Heart right ventricle (tissue), 16 donors: ENCODE measurements at regions not wholly inside any gene's neighbourhood (a gene's known extent, or its start where the extent isn't known, plus 50 kb on each side); places are given as distances from the start of the nearest gene placed in this dataset.

ENCODE experiments used
- ATAC-seq, 8 donors: fragments of 200-7000 bp; cut with Tn5 transposase; one replicate each; pipeline ENCODE4 v1.9.1; 2020; ENCODE audit warnings: mild to moderate bottlenecking in 8 of 8, moderate library complexity in 8 of 8, moderate number of reproducible peaks in 1 of 8
- DNase-seq, 2 donors: peaks; one replicate each; pipeline ENCODE4 v3.0.0-alpha.2; 2020
- H3K27ac ChIP-seq, 10 donors: fragments of 200-600 bp; sonication (generic) in 2 of 10; one replicate each; pipeline versions ENCODE4 v1.5.0 to v1.8.0; 2020 to 2022; ENCODE audit warnings: mild to moderate bottlenecking in 3 of 10
- H3K27me3 ChIP-seq, 7 donors: fragments of 200-600 bp; one replicate each; pipeline ENCODE4 v1.8.0; 2021 to 2022; ENCODE audit warnings: mild to moderate bottlenecking in 2 of 7
- H3K36me3 ChIP-seq, 9 donors: fragments of 200-600 bp; sonication (generic) in 1 of 9; one replicate each; pipeline versions ENCODE4 v1.5.0 to v1.8.0; 2020 to 2022; ENCODE audit warnings: mild to moderate bottlenecking in 2 of 9
- H3K4me1 ChIP-seq, 9 donors: fragments of 200-600 bp; sonication (generic) in 1 of 9; one replicate each; pipeline versions ENCODE4 v1.5.0 to v1.8.0; 2020 to 2022; ENCODE audit warnings: mild to moderate bottlenecking in 4 of 9
- H3K4me3 ChIP-seq, 10 donors: fragments of 200-600 bp; sonication (generic) in 2 of 10; one replicate each; pipeline versions ENCODE4 v1.5.0 to v1.8.0; 2020 to 2022; ENCODE audit warnings: mild to moderate bottlenecking in 7 of 10, moderate library complexity in 2 of 10
- H3K9me3 ChIP-seq, 11 donors: fragments of 200-600 bp in 10 of 11; sonication (generic) in 2 of 11; one replicate each; pipeline versions ENCODE4 v1.5.0 to v1.8.0; 2013 to 2022; ENCODE audit warnings: mild to moderate bottlenecking in 2 of 11, control low read depth in 1 of 11, moderate library complexity in 1 of 11
- CTCF ChIP-seq, 9 donors: fragments of 200-600 bp; sonication (generic) in 2 of 9; IDR thresholded peaks; one replicate each; pipeline versions ENCODE4 v1.5.0 to v1.8.0; 2021 to 2022; ENCODE audit warnings: antibody characterized with exemption in 9 of 9, mild to moderate bottlenecking in 5 of 9, moderate library complexity in 1 of 9
- WGBS, 2 donors: extraction: QIAGEN DNeasy Blood & Tissue Kit; methylation state at CpG; one replicate each; pipeline ENCODE4 v1.1.7; 2013; ENCODE audit warnings: inconsistent platforms in 1 of 2; 5-methylcytosine and 5-hydroxymethylcytosine counted together
- intact Hi-C, 10 donors: fragments of 100-400 bp; cut with DNase I; formaldehyde crosslinking; loops; one replicate each; pipeline versions ENCODE4 v1.11.1 to v1.14.2; 2022
- donor health status: Arrhythmogenic right ventricular cardiomyopathy.
- donor health status: ischemic (EF 13 %, LVEDD 7.1; RV severe dilation, severe dysfunction).
- donor health status: healthy with polysubstance abuse.
- donor health status: DM: no; HTN: yes; CAD: no.
- donor health status: DM: no; HTN: no; CAD: no.
- donor health status: ischemic (EF 25% LVEDD 6.9; RV normal size, moderate dysfunction).
- donor health status: ischemic (EF 25% LVEDD 5.7; RV mildly dilated, moderate dysfunction).
- donor health status: healthy.
- donor health status: DM: yes; HTN: yes; CAD: no.
- donor health status: Ischemic cardiomyopathy.
- donor health status: ischemic (EF 35%, LVEDD 5.7; RV mildly dilated, moderate dysfunction).
- donor health status: nonischemic (EF 11% LVEDD 7.7; RV severe dilation, severe dysfunction).
- donor health status: DM: yes; HTN: yes; CAD: no.
- donor health status: PGD.
- donor health status: ischemic (EF 29% LVEDD 5.4; RV normal size, mild dysfunction).
- donor health status: nonischemic (EF 23%, LVEDD 6.1; RV moderate dilation, normal function).

GRCh38 chr2:150129921-150130575, 357.4 kb downstream of the RND3 start:
- H3K36me3 ChIP-seq = no peaks in the 10 kb centered on the region
- TF ChIP-seq CTCF (IDR thresholded peaks at IDR 0.05) = no peak
- no peaks in the 10 kb centered on the region for H3K9me3 ChIP-seq
- no peak for ATAC-seq
- no peak overlapping the region for H3K4me3 ChIP-seq
- no peak overlapping the region for H3K27ac ChIP-seq
- H3K27me3 ChIP-seq = no peaks in the 10 kb centered on the region
- no peak for DNase-seq
- 81 to 86% methylated on average over 5 of the region's 5 CpGs for WGBS, 2 donors
- H3K4me1 ChIP-seq = peaks cover 0 to 5% (median 0%) of the 10 kb centered on the region in 9 donors
- intact Hi-C loops = no loop called here

- no peak for DNase-seq
- no peak for TF ChIP-seq CTCF (IDR thresholded peaks at IDR 0.05)
- intact Hi-C loops = no loop called here
- no peak overlapping the region for H3K4me3 ChIP-seq
- no peak for ATAC-seq
- H3K36me3 ChIP-seq = no peaks in the 10 kb centered on the region
- WGBS, 2 donors = 77 to 80% methylated on average over 4 of the region's 4 CpGs
- no peaks in the 10 kb centered on the region for H3K9me3 ChIP-seq
- H3K4me1 ChIP-seq = no peaks in the 10 kb centered on the region
- H3K27ac ChIP-seq = no peak overlapping the region
- no peaks in the 10 kb centered on the region for H3K27me3 ChIP-seq
These were observed 359.5 kb downstream of the RND3 start for GRCh38 chr2:150127995-150128394.

- H3K27ac ChIP-seq = no peak overlapping the region
- no peaks in the 10 kb centered on the region for H3K4me1 ChIP-seq
- ATAC-seq = no peak
- no peak for DNase-seq
- WGBS, 2 donors = 87 to 89% methylated on average over 6 of the region's 6 CpGs
- H3K4me3 ChIP-seq = no peak overlapping the region
- no peak for TF ChIP-seq CTCF (IDR thresholded peaks at IDR 0.05)
- intact Hi-C loops = no loop called here
- no peaks in the 10 kb centered on the region for H3K27me3 ChIP-seq
- no peaks in the 10 kb centered on the region for H3K9me3 ChIP-seq
- H3K36me3 ChIP-seq = no peaks in the 10 kb centered on the region
These were observed 360.0 kb downstream of the RND3 start for GRCh38 chr2:150127346-150127990.

- intact Hi-C loops = no loop called here
- Histone ChIP-seq H3K27me3 (no peaks in the 10 kb centered on the region), H3K4me1 (no peaks in the 10 kb centered on the region), H3K9me3 (no peaks in the 10 kb centered on the region), H3K27ac (no peak overlapping the region), H3K4me3 (no peak overlapping the region), H3K36me3 (no peaks in the 10 kb centered on the region)
- no peak for DNase-seq
- WGBS, 2 donors = 84 to 89% methylated on average over 2 of the region's 2 CpGs
- TF ChIP-seq CTCF (IDR thresholded peaks at IDR 0.05) = no peak
- ATAC-seq = no peak
These were observed 360.6 kb downstream of the RND3 start for GRCh38 chr2:150126839-150127238.
